ENCODE measurements at regions not wholly inside any gene's neighbourhood (a gene's known extent, or its start where the extent isn't known, plus 50 kb on each side); places are given as distances from the start of the nearest gene placed in this dataset.

GRCh38 chr4:24656906-24657305 lies 72.6 kb upstream of the DHX15 start:
- H3K9me3 ChIP-seq (ENCODE audit: control insufficient read depth, insufficient read depth, low read depth, low read length), result no peaks in the 10 kb centered on the region
- no peaks in the 10 kb centered on the region for H3K79me2 ChIP-seq (ENCODE audit: control insufficient read depth, insufficient read depth, low read length)
- H3K27me3 ChIP-seq (ENCODE audit: control insufficient read depth, insufficient read depth, low read length), result no peaks in the 10 kb centered on the region
- H4K20me1 ChIP-seq (ENCODE audit: control insufficient read depth, extremely low read depth, insufficient read depth, low read length), result no peaks in the 10 kb centered on the region
- no peaks in the 10 kb centered on the region for H3K36me3 ChIP-seq (ENCODE audit: control insufficient read depth, insufficient read depth, low read length)
- H2AFZ ChIP-seq (ENCODE audit: low read length), result no peak overlapping the region
- H3K4me2 ChIP-seq (ENCODE audit: extremely low read depth, insufficient read depth, low read length), result no peak overlapping the region
- no peak overlapping the region for H3K9ac ChIP-seq (ENCODE audit: insufficient read depth, low read length)
- H3K27ac ChIP-seq (ENCODE audit: insufficient read depth, low read length), result no peak overlapping the region
- H3K4me3 ChIP-seq (replicated peaks in 1 of 4; ENCODE audit: control extremely low read depth in 1 of 4, insufficient read depth in 1 of 4, low read depth in 3 of 4, low read length in 4 of 4), result no peak overlapping the region
- H3K4me1 ChIP-seq (ENCODE audit: control insufficient read depth, extremely low read depth, insufficient read depth, low read length), result no peaks in the 10 kb centered on the region
- no peak for DNase-seq (ENCODE audit: low read depth in 2 of 2)
- TF ChIP-seq EZH2 (IDR thresholded peaks at IDR 0.05; ENCODE audit: low read length, missing control alignments), result no peak
- TF ChIP-seq CTCF (conservative IDR thresholded peaks at IDR 0.05 in 1 of 2, IDR thresholded peaks at IDR 0.05 in 1 of 2; ENCODE audit: low read depth in 1 of 2, low read length in 2 of 2), result no peak

DNA sequence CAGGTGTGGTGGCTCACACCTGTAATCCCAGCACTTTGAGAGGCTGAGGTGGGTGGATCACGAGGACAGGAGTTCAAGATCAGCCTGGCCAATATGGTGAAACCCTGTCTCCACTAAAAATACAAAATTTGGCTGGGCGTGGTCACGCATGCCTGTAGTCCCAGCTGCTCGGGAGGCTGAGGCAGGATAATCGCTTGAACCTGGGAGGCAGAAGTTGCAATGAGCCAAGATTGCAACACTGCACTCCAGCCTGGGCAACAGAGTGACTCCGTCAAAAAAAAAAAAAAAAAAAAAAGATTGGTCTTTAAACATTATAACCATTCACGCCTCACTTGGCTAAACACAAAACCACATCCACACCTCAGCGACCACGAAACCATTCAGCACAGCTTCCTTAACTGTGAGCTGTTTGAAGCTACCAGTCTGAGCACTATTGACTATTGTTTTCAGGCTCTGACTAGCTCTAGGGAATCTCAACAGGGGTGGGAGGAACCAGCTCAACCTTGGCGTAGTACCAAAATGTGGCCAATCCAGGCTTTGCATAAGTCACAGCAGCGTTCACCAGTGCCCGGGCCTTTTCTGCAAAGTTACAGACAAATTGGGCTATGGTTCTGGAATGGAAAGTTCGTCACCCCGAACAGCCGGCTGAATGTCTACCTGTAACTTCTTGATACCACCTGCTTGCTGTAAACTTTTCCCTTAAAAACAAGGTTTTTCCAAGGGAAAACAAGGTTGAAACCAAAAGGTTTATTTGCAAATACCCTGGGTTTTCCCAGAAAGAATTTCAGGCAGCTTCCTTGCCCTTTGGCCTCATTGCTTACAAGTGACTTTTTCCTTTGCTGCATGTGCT lies 73.6 kb upstream of the DHX15 start:
- Histone ChIP-seq H3K36me3 (ENCODE audit: control insufficient read depth, insufficient read depth, low read length) (no peaks in the 10 kb centered on the region), H2AFZ (ENCODE audit: low read length) (no peak overlapping the region), H4K20me1 (ENCODE audit: control insufficient read depth, extremely low read depth, insufficient read depth, low read length) (no peaks in the 10 kb centered on the region), H3K27ac (ENCODE audit: insufficient read depth, low read length) (no peak overlapping the region), H3K4me2 (ENCODE audit: extremely low read depth, insufficient read depth, low read length) (no peak overlapping the region), H3K4me1 (ENCODE audit: control insufficient read depth, extremely low read depth, insufficient read depth, low read length) (no peaks in the 10 kb centered on the region), H3K4me3 (replicated peaks in 1 of 4; ENCODE audit: control extremely low read depth in 1 of 4, insufficient read depth in 1 of 4, low read depth in 3 of 4, low read length in 4 of 4) (no peak overlapping the region), H3K9me3 (ENCODE audit: control insufficient read depth, insufficient read depth, low read depth, low read length) (no peaks in the 10 kb centered on the region), H3K27me3 (ENCODE audit: control insufficient read depth, insufficient read depth, low read length) (peaks cover under 1% of the 10 kb centered on the region), H3K79me2 (ENCODE audit: control insufficient read depth, insufficient read depth, low read length) (no peaks in the 10 kb centered on the region), H3K9ac (ENCODE audit: insufficient read depth, low read length) (no peak overlapping the region)
- peak; percentile 62 to 97 for DNase-seq (ENCODE audit: low read depth in 2 of 2)
- TF ChIP-seq CTCF (conservative IDR thresholded peaks at IDR 0.05 in 1 of 2, IDR thresholded peaks at IDR 0.05 in 1 of 2; ENCODE audit: low read depth in 1 of 2, low read length in 2 of 2) (no peak), EZH2 (IDR thresholded peaks at IDR 0.05; ENCODE audit: low read length, missing control alignments) (no peak)

DNA sequence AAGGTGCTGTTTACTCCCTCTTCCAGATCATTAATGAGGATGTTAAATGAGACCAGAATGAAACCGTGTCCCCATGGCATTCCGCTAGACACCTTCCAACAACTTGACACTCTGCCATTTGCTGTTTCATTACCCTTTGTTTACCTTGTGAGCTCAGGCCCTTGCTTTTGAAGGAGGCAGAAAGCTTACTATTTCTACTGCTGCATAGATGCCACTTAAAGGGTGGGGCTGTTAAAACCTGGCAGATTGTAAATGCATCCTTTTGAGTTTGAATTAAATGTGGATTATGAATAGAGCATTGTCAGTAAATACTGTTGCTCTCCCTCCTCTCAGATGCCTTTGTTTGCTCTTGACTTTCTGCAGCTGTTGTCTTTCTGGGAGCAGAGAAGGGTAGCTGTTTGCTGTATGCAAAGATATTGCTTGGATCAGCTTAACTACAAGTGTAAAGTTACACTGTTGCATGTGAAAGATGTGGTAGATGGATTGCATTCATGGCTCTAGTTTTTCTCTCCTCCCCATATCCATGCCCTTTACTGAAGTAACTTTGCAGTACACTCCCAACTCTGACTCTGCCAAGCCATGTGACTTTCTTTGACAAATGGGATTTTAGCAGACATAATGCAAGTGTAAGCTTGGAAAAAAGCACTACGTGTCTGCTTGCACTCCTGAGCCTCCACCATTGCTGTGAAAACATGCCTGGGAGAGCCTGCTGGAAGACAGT lies 75.0 kb upstream of the DHX15 start:
- Histone ChIP-seq H4K20me1 (ENCODE audit: control insufficient read depth, extremely low read depth, insufficient read depth, low read length) (no peaks in the 10 kb centered on the region), H3K4me3 (replicated peaks in 1 of 4; ENCODE audit: control extremely low read depth in 1 of 4, insufficient read depth in 1 of 4, low read depth in 3 of 4, low read length in 4 of 4) (no peak overlapping the region), H3K9me3 (ENCODE audit: control insufficient read depth, insufficient read depth, low read depth, low read length) (no peaks in the 10 kb centered on the region), H3K27ac (ENCODE audit: insufficient read depth, low read length) (no peak overlapping the region), H3K79me2 (ENCODE audit: control insufficient read depth, insufficient read depth, low read length) (no peaks in the 10 kb centered on the region), H3K36me3 (ENCODE audit: control insufficient read depth, insufficient read depth, low read length) (no peaks in the 10 kb centered on the region), H3K27me3 (ENCODE audit: control insufficient read depth, insufficient read depth, low read length) (peaks cover 3% of the 10 kb centered on the region), H3K4me2 (ENCODE audit: extremely low read depth, insufficient read depth, low read length) (no peak overlapping the region), H2AFZ (ENCODE audit: low read length) (no peak overlapping the region), H3K4me1 (ENCODE audit: control insufficient read depth, extremely low read depth, insufficient read depth, low read length) (no peaks in the 10 kb centered on the region), H3K9ac (ENCODE audit: insufficient read depth, low read length) (no peak overlapping the region)
- TF ChIP-seq CTCF (conservative IDR thresholded peaks at IDR 0.05 in 1 of 2, IDR thresholded peaks at IDR 0.05 in 1 of 2; ENCODE audit: low read depth in 1 of 2, low read length in 2 of 2) (no peak), EZH2 (IDR thresholded peaks at IDR 0.05; ENCODE audit: low read length, missing control alignments) (no peak)
- DNase-seq (ENCODE audit: low read depth in 2 of 2), result peak; percentile 5 to 67
